HL-60 (cell line): ENCODE measurements at regions not wholly inside any gene's neighbourhood (a gene's known extent, or its start where the extent isn't known, plus 50 kb on each side); places are given as distances from the start of the nearest gene placed in this dataset.

Experiments
- DNase-seq, 2 experiments: peaks; one replicate each; pipeline ENCODE4 v3.0.0-alpha.2; 2010 to 2020; ENCODE audit warnings: low read depth in 1 of 2, low spot score in 1 of 2
- H3K27ac ChIP-seq: fragments of 250-450 bp; sonication (Bioruptor Pico); replicated peaks from 2 replicates; pipeline ENCODE4 v1.5.1; 2020; ENCODE audit warnings: mild to moderate bottlenecking, moderate library complexity
- H3K27me3 ChIP-seq: fragments of 250-450 bp; sonication (Bioruptor Pico); 2 replicates; pipeline ENCODE4 v1.5.1; 2021; ENCODE audit warnings: mild to moderate bottlenecking, moderate library complexity; ENCODE audit not compliant: insufficient read depth, poor library complexity, severe bottlenecking
- H3K4me3 ChIP-seq: replicated peaks from 2 replicates; pipeline ENCODE4 v1.5.1; 2011; ENCODE audit warnings: mild to moderate bottlenecking, control low read depth, low read length; ENCODE audit not compliant: insufficient read depth
- CTCF ChIP-seq: IDR thresholded peaks from one replicate; pipeline ENCODE4 v1.5.1; 2011; ENCODE audit warnings: low read length, control low read depth, inconsistent platforms; ENCODE audit not compliant: insufficient read depth
- GABPA ChIP-seq: IDR thresholded peaks from 2 replicates; pipeline ENCODE4 v1.6.1; 2012; ENCODE audit warnings: low read depth
- POLR2AphosphoS5 ChIP-seq: IDR thresholded peaks from 2 replicates; pipeline ENCODE4 v1.6.1; 2012; ENCODE audit warnings: low read depth
- REST ChIP-seq: IDR thresholded peaks from 2 replicates; pipeline ENCODE4 v1.6.1; 2012; ENCODE audit warnings: low read depth; ENCODE audit not compliant: insufficient replicate concordance
- SPI1 ChIP-seq: IDR thresholded peaks from 2 replicates; pipeline ENCODE4 v1.6.1; 2012; ENCODE audit warnings: low read depth, mild to moderate bottlenecking, borderline replicate concordance

GRCh38 chr2:11009176-11009575 lies 97.4 kb downstream of the KCNF1 start:
- DNase-seq = no peak
- TF ChIP-seq REST (no peak), CTCF (no peak), GABPA (no peak), SPI1 (no peak), POLR2AphosphoS5 (no peak)
- Histone ChIP-seq H3K27me3 (peaks cover 2% of the 10 kb centered on the region), H3K27ac (no peak overlapping the region), H3K4me3 (no peak overlapping the region)

GRCh38 chr2:11009891-11010290 lies 98.2 kb downstream of the KCNF1 start:
- no peak for DNase-seq
- TF ChIP-seq GABPA = no peak
- TF ChIP-seq CTCF = no peak
- TF ChIP-seq SPI1 = no peak
- TF ChIP-seq REST = no peak
- TF ChIP-seq POLR2AphosphoS5 = no peak
- H3K27ac ChIP-seq = no peak overlapping the region
- H3K4me3 ChIP-seq = no peak overlapping the region
- H3K27me3 ChIP-seq = no peaks in the 10 kb centered on the region

- no peak for TF ChIP-seq GABPA
- no peak for TF ChIP-seq SPI1
- TF ChIP-seq REST = no peak
- no peak for TF ChIP-seq POLR2AphosphoS5
- Histone ChIP-seq H3K27ac (no peak overlapping the region), H3K27me3 (no peaks in the 10 kb centered on the region), H3K4me3 (no peak overlapping the region)
- DNase-seq = no peak
These were observed 99.6 kb downstream of the KCNF1 start for GRCh38 chr2:11011359-11011758.
